Hematopoietic multipotent progenitor cell treated with erythropoietin and hydrocortisone succinate and interleukin-3 and kit ligand, for 8 days (in vitro differentiated cells): ENCODE measurements at regions not wholly inside any gene's neighbourhood (a gene's known extent, or its start where the extent isn't known, plus 50 kb on each side); places are given as distances from the start of the nearest gene placed in this dataset.
"Not testable (repeated sequence)": the region's sequence is repeated elsewhere in the genome, so short reads cannot be mapped to it uniquely, and the experiment has no call there.

Experiments used
- DNase-seq: peaks from one replicate; pipeline ENCODE4 v3.0.0-alpha.2; 2015

DNA sequence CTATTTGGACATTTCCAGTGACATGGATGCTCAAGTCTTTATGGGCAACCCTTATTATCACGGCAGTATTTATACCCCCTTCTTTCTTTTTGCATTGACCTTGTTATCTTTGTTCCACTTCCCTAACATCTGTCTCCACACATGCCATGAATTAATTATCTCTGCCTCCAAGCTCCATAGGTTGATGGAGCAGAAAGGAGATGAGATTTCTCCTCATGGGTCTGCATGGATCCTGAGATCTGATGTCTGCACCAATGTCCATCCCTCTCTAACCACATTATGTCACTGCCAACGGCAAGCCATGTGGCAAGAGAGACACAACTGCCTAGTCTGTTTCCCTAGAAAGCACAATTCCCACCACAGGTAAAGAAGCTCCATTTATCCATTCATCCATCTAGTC is 416.8 kb upstream of the ASIC2 start:
- DNase-seq: no peak

DNA sequence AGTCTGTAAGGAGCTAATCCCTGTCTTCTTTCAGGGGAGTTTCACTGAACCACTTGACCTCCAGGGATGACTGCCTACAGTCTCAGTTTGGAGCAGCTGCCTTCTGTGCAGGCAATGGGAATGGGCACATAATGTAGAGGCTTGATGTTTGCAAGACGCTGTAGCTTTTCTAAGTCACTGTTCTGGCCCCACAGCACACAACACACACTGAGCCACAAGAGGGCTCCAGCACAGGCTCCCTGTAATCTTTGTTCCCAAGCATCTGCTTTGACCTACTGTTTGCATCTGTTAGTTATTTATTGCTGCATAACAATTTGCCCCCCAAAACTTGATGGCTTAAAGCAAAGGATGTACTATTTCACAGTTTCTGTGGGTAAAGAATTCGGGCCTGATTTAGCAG is 419.0 kb upstream of the ASIC2 start:
- no peak for DNase-seq

DNA sequence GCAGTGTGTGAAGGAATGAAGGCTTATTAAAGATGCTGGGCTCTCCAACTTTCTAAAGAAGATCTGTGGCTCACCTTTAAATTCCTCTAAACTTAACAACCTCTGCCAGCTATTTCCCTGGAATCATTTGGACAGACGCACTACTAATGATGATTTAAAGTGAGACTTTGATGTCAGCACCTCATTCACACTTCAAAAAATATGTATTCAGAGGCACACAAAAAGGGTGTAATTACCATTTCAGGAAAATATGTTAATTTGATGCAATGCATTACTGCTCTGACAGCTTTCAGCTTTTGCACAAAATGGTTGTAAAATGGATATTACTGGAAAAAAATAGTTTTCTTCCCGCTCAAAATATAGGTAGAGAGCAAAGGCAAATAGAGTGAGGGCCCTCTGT is 423.9 kb upstream of the ASIC2 start:
- DNase-seq: no peak

DNA sequence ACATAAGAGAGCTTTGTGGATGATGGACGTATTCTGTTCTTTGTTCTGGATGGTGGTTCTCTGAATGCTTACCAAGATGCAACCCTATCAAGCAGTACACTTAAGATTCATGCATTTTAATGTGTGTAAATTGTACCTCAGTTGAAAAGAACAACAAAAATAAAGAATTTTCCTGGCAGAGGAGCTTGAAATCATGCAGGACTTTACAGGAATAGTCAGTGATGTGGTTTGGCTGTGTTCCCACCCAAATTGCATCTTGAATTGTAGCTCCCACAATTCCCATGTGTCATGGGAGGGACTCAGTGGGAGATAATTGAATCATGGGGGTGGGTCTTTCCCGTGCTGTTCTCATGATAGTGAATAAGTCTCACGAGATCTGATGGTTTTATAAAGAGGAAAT is 430.6 kb upstream of the ASIC2 start:
- DNase-seq: not testable (repeated sequence)

DNA sequence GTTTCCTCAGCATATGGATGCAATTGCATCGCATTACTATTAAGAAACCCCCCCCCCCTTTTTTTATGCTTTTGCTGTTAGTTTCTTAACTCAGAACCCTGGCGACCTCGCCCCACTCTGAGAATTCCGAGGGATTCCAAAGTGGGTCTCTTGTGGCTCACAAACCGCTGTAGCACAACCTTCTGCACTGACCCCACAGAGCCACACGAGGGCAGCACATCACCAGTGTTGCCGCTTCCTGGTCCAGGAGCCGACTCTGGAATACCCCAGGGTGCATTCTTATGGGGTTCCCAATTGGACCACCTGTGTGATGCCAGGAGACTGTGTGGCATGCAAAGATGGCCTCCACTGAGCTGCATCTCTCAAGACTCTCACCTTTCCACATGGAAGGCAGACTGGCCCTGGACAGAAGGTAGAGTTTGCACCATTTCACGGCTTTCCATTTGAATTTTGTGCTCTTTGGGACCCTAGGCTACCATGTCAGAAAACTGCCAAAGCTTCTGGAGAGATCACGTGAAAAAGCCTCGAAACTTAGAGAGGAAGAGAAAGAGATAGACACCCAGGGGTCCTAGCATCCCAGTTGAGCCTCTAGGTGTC is 432.7 kb upstream of the ASIC2 start:
- peak; percentile 31 for DNase-seq

DNA sequence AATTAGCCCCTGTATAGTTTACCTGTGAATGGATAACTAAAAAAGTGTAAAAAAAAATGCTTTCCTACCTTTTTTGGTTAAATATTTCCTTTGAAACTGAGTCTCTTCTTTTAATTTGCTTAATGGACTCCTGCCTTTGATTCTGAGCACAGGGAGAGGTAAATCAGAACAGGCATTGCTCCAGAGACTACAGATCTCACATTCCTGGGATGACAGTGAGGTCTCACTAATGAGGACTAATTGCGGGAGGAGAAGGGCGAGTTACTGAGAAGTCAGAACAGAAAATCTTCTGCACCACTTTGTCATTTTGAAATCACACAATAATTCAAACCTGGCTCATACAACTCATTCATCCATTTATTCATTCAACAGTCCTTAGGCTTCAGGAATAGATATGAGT is 437.0 kb upstream of the ASIC2 start:
- no peak for DNase-seq

DNA sequence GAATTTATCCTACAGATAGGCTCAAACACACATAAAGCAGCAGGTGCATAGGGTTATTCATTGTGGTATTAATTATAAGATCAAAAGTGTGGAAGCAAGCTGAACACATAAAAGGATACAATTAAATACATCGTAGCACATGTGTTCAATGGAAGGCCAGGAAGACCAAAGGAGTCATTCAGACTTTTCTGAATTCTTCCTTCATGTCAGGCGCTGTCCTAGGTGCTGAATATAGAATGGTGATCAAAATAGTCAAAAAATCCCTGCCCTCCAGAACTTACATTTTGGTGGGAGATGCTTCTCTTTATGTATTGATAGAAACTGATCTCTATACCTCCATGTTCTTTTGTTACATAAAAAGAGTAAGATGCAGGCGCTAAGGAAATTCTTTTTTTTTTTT is 439.0 kb upstream of the ASIC2 start:
- peak; percentile 21 for DNase-seq

DNA sequence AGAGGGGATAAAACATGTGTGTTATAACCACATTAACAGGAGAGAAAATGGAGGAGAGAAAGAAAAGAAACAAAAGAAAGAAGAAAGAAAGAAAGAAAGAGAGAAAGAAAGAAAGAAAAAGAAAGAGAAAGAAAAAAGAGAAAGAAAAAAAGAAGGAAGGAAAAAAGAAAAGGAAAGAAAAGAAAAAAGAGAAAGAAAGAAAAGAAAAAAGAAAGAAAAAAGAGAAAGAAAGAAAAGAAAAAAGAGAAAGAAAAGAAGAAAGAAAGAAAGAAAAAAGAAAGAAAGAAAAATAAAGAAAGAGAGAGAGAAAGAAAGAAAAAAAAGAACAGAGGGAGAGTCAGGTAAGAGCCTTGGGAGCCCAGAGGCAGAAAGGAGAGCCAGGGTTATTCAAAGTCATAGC is 446.6 kb upstream of the ASIC2 start:
- DNase-seq: no peak

DNA sequence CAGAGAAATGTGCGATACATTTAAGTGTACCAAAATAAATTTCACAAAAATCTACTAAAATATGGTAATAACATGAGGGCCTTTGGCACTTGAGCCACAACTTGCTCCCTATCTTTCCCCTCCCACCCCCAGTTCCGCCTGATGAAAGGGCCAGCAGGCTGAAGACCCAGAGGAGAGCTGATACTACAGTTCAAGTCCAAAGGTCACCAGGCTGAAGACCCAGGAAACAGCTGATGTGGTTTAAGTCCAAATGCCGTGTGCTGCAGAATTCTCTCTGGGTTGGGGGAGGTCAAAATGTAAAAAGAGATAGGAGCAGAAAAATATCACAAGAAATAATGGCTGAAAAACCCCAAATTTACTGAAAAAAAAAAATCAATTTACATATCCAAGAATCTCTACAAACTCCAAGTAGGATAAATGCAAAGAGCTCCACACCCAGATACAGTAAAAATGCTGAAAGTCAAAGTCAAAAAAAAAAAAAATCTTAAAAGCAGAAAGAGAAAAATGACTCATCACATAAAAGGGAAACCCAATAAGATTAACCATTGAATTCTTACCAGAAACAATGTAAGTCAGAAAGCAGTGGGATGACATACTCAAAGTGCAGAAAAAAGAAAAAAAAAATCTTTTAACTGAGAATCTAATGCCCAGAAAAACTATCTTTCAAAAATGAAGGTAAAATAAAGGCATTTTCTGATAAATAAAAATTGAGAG is 452.1 kb upstream of the ASIC2 start:
- no peak for DNase-seq

DNA sequence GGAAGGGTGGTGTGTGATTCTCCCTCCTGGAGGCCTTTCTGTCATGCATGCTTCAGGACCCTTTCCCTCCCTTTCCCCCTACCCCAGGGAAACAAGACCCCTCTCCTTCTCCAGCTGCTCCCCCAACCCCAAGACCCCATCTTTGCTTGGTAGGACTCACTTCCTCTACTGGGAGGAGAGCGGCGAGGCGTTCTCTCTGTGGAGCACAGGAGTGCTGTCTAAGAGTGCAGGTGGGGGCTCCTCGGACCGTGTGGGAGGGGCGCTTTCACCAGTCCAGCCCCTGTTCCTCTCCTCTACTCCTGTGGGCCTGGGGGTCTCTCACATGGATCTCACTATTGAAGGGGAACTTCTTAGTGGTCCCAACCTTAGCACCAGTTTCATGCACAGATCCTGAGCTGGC is 456.1 kb upstream of the ASIC2 start:
- DNase-seq: no peak

DNA sequence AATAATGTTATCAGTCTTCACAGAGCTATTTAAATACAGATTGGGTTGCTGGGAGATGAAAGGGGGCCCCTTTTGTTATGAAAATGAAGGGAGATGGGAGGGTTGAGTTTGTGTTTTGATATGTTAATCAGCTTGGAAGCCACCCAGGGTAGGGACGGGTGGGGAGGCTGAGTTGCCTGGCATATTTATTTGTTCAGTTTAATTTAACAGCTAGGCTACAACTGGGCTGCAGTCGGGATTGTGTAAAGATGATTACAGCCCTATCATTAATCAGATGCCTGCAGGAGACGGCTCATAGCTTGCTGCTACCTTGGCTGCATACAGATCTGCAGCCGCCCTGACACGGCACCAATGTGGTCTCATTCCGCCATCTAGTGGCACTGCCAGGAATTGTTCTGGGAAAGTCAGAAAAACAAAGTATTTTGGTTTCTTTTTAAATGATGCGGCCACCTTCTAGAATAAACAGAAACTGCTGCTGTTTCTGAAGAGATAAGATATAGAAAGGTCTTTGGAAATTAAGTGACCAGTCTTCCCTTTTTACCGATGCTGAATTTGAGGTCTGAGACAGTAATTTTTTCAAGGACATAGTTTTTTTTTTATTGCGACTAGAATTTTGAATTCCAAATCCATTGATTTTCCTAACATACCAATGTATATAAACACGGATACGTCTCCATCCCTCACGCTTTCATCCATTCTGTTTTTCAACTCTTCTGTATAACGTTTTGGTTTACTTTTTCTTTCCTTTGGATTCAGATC is 458.0 kb upstream of the ASIC2 start:
- peak; percentile 68 for DNase-seq

DNA sequence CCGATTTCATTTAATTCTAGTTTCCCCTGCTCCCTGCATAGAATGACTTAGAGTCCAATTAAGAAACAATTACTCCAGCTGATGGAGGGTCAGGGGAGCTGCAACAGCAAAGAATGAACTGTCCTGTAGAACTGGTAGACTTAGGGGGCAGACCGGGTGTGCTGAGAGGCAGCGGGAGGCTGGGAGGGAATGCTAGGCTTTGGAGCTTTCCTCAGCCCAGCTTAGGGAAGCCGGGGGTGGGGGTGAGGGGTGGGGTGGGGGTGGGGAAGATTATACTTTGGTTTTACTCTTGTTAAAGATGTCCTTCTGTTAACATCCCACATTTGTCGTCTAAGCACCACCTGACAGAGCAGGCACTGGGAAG is 458.6 kb upstream of the ASIC2 start:
- DNase-seq: no peak

DNA sequence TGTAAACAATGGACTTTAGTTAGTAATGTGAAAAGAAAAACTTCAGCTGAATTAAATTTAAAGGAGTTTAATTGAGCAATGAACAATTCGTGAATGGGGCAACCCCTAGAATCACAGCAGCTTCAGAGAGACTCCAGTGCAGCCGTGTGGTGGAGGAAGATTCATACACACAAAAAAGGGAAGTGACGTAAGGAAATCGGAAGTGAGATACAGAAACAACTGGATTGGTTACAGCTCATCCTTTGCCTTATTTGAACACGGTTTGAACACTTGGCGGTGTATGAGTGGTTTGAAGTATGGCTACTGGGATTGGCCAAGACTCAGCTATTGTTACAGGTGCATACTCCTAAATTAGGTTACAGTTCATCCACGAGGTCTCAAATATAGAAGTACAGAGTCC is 460.4 kb upstream of the ASIC2 start:
- peak; percentile 10 for DNase-seq

DNA sequence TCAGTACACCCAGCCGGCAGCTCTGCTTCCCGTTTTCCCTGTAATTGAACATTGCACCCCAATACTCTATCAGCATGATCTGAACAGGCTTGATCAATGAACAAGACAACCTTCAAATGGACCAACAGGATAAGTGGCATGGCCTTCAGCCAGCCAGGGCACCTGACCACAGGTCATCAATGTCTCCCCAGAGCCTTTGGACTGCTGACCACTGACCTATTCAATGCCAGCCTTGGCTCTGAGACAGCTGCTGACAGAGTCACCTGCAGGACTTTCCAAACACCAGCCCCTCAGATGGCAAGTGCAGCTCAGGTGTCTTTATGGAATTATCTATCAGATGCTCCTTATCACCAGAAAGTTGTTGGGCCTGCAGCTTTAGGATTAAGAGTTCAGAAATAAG is 462.9 kb upstream of the ASIC2 start:
- DNase-seq: no peak

DNA sequence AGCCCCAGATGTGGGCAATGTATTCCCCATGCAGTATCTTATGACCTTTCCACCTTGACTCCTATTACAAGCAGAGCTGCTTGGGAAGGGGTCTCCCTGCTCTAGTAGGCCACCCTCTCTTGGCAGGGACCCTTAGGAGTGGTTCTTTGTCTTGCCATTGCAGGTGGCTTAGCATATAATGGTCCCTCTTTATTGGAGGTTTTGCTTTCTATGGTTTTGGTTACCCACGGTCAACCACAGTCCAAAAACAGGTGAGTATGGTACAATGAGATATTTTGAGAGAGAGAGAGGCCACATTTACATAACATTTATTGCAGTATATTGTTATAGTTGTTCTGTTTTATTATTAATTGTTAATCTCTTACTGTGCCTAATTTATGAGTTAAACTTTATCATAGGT is 472.8 kb upstream of the ASIC2 start:
- no peak for DNase-seq

DNA sequence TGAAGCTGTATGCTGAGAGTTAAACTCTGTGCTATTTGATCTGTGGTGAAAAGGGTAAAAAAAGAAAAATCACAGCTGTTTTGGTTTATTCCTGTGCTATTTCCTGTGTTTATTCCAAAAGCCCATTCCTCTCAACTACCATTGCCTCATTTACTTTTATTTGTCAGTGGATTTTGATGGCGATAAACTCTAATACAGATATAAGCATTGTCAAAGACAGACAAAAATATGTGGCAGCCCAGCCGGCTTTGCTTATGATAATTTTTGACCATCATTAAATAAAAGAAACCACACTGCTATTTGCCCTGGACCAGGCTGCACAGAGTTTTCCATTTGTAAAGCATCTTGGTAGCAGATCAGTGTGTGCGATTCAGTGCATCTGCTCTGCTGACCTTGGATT is 473.6 kb upstream of the ASIC2 start:
- DNase-seq: no peak

DNA sequence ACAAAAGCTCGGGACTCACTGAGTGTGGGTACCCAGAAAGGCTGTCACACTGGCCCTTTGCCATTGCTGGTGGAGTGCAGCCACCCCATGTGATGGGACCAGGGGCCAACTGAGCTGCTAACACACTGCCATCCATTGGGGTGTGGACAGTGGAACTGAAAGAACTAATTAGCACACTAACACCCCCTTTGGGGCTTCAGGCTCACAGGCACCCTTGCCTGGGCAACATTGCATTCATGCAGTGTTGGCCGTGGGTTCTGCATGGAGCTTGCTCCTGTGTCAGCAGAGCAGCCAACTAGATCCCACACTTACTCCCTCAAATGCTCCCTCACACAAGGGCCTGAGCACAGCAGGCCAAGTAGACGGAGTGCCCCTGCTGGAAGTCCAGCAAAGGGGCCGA is 476.0 kb upstream of the ASIC2 start:
- DNase-seq: no peak

DNA sequence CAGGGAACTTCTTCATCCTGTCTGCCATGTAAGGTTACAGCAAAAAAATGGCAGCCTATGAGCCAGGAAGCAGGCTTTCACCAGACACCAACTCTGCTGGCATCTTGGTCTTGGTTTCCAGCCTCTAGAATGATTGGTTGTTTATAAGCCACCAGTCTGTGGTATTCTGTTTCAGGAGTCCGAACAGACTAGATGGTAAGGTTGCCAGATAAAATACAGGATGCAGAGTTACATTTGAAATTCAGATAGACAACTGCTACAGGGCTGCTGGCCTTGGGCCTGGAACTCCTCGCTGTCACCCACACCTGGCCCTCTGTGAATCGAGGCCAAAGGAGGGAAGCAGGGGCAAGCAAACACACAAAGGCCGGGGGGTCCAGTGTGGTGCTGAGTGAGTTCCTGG is 478.8 kb upstream of the CCL2 start:
- no peak for DNase-seq

DNA sequence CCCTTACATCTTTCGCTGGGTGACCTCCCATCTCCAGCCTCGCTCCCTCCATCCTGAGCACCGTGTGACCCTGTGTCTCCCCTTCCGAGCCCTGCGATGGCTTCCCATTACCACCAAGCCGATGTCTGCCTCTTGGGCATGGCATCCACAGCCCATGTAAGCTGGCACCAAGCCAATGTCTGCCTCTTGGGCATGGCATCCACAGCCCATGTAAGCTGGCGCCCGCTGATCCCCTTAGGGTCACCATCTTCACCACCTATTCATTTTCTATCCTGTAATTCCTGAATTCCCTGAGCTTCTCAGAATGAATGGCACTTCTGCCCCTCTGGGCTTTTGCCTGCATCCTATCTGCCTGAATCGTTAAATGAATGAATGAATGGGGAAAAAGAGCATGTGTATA is 478.2 kb upstream of the CCL2 start:
- DNase-seq: no peak

DNA sequence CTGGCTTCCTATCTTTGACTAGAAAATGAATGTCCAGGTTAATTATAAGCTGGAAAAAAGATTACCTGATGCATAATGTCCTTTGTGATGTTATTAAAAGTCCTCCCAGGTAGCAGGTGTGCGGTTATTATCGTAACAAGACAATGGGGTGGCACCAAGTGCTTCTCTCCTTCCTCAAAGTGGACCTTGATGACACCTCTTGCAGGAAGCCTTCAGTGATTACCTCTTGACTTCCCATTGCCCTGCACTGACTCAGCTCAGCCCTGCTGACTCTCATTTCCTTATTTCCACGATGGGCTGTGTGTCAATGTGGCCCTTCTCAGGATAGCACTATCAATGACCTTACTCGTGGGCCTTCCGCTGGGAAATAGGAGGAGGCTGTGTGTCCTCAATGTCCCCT is 477.4 kb upstream of the CCL2 start:
- DNase-seq: no peak

DNA sequence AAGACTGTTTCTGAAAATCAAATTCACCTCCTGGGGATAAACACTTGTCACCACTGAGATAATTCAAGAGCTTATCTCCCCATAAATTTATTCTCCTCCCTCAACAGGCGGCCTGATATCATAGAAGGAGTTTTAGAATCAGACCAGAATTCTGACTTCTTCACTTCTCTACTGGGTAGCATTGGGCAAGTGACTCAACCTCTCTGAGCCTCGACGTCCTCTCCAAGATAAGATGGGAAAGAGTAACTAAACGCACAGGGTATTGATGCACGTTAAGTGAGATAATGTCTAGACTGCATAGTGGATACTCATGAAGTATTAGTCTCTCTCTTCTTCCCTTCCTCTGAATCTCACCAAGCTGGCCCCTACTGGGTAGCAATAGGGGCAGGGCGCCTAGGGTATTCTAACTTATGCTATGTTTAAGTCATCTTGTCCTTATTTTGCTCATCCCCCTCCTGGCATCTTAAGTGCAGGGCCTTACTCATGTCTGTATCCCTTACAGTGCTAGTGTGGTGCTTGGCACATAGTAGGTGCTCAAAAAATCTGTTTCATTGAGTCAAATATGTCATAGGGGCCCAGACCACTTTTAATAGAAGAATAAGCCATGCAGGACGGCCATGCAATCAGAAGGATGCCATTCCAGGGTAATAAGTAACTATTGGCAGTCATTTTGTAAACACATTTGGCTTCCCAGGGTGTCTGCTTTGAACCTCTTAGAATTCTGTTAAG is 476.4 kb upstream of the CCL2 start:
- DNase-seq: no peak

DNA sequence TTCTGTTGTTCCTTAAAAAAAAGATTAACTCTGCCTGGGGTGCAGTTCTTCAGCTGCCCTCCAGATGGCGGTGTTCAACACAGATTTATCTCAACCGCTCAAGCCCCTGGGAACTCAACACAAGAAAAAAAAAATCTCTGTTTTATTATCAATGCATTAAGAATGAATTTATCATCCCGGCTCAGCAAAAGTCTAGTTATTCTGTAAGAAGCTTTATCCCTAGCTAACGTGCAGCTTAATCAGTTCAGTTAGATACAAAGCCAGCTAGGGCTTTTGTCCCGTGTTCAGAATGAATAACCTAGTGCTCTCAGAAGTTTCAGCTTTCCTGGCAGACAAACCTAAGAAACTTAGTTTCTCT is 475.9 kb upstream of the CCL2 start:
- peak; percentile 67 for DNase-seq

DNA sequence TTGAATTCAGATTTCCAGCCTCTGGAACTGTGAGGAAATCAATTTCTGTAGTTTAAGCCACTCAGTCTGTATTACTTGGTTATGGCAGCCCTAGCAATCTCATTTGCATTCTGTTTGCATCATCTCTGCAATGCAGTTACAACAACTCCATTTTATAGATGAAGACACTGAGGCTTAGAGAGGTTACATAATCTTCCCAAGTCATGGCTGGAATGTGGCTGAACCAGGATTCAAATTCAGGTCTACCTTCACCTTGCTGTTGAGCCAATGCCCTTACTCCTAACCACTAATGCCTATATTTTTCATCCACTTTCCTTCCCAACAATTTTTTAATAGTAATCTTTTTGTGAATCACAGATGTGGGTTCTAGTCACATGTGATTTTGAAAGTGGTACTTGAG is 469.8 kb upstream of the CCL2 start:
- no peak for DNase-seq

DNA sequence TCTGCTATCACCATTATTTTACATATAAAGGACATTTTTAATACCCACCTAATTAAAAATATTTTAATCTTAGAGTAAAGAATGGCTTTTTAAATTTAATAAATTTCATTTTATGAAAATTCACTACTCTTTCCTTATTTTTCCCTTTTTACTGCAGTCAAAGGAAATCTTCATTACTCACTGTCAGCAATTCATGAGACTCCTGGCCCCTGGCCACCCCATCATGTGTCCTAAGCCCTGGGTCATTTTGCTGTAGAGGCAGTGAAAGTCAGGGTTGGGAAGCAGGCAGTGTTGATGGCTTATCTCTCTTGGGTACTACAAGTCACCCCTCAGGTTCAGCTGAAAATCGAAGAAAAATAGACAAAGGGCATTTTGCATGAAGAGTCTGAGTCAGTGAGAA is 468.6 kb upstream of the CCL2 start:
- no peak for DNase-seq
